Common myeloid progenitor, CD34-positive (primary cell): ENCODE measurements at regions not wholly inside any gene's neighbourhood (a gene's known extent, or its start where the extent isn't known, plus 50 kb on each side); places are given as distances from the start of the nearest gene placed in this dataset.

Experiments
- CTCF ChIA-PET: fragments of 350-600 bp; sonication (Branson Sonifier 250); formaldehyde crosslinking; loops from one replicate; lab custom pipeline; 2021; ENCODE audit warnings: antibody characterized with exemption; lab: Charles Lee
- POLR2A ChIA-PET: fragments of 350-600 bp; sonication (Branson Sonifier 250); formaldehyde crosslinking; loops from one replicate; lab custom pipeline; 2021; ENCODE audit warnings: antibody characterized with exemption; lab: Charles Lee
- DNase-seq, 3 donors: peaks; one replicate each; pipeline versions ENCODE4 v3.0.0 to v3.0.0-alpha.2; 2013
- H3K27ac ChIP-seq, 2 experiments: 1 replicate in 1 of 2; 2 replicates in 1 of 2; pipeline ENCODE4 v1.7.0; 2013; ENCODE audit warnings: inconsistent platforms in 2 of 2, low read length in 2 of 2, mild to moderate bottlenecking in 2 of 2, low read depth in 1 of 2, moderate library complexity in 1 of 2; ENCODE audit not compliant: severe bottlenecking in 2 of 2, insufficient read depth in 1 of 2, poor library complexity in 1 of 2
- H3K27me3 ChIP-seq, 5 experiments: replicated peaks in 2 of 5; 1 replicate in 3 of 5; 2 replicates in 2 of 5; pipeline versions ENCODE4 v1.6.1 to v1.7.0; 2013; ENCODE audit warnings: low read length in 4 of 5, mild to moderate bottlenecking in 2 of 5, moderate library complexity in 2 of 5, inconsistent platforms in 1 of 5; ENCODE audit not compliant: insufficient read depth in 5 of 5, control insufficient read depth in 4 of 5
- H3K36me3 ChIP-seq, 4 experiments: 1 replicate in 2 of 4; 2 replicates in 2 of 4; pipeline versions ENCODE4 v1.6.1 to v1.7.0; 2013; ENCODE audit warnings: low read length in 3 of 4, control low read depth in 1 of 4, mild to moderate bottlenecking in 1 of 4; ENCODE audit not compliant: control insufficient read depth in 4 of 4, insufficient read depth in 4 of 4
- H3K4me1 ChIP-seq, 4 experiments: 1 replicate in 3 of 4; 2 replicates in 1 of 4; pipeline versions ENCODE4 v1.6.1 to v1.7.1; 2013; ENCODE audit warnings: low read length in 3 of 4, mild to moderate bottlenecking in 3 of 4, control low read depth in 1 of 4, inconsistent platforms in 1 of 4, moderate library complexity in 1 of 4; ENCODE audit not compliant: control insufficient read depth in 4 of 4, insufficient read depth in 4 of 4; ENCODE audit errors: control extremely low read depth in 1 of 4
- H3K4me3 ChIP-seq, 7 experiments: 1 replicate in 4 of 7; 2 replicates in 3 of 7; pipeline versions ENCODE4 v1.5.1 to v1.7.0; 2013; ENCODE audit warnings: mild to moderate bottlenecking in 7 of 7, low read length in 6 of 7, moderate library complexity in 6 of 7, inconsistent platforms in 2 of 7, low read depth in 2 of 7, control low read depth in 1 of 7; ENCODE audit not compliant: insufficient read depth in 4 of 7, control insufficient read depth in 1 of 7; ENCODE audit errors: extremely low read depth in 1 of 7
- H3K9me3 ChIP-seq, 5 experiments: 1 replicate in 4 of 5; 2 replicates in 1 of 5; pipeline versions ENCODE4 v1.6.1 to v1.7.1; 2013; ENCODE audit warnings: low read length in 4 of 5, mild to moderate bottlenecking in 2 of 5, inconsistent platforms in 1 of 5, low read depth in 1 of 5, moderate library complexity in 1 of 5; ENCODE audit not compliant: control insufficient read depth in 4 of 5, insufficient read depth in 2 of 5; ENCODE audit errors: control extremely low read depth in 1 of 5
- WGBS: methylation state at CpG from one replicate; pipeline ENCODE4 v1.1.5; 2013; ENCODE audit not compliant: insufficient coverage; 5-methylcytosine and 5-hydroxymethylcytosine counted together

- POLR2A ChIA-PET = no interaction called here
- no peaks in the 10 kb centered on the region for H3K36me3 ChIP-seq
- H3K27me3 ChIP-seq = peaks cover 0 to 2% (median 0%) of the 10 kb centered on the region in 5 experiments
- H3K4me3 ChIP-seq = no peak overlapping the region
- WGBS = 100% methylated on average over 2 of the region's 2 CpGs
- H3K27ac ChIP-seq = no peak overlapping the region
- no peaks in the 10 kb centered on the region for H3K4me1 ChIP-seq
- H3K9me3 ChIP-seq = no peaks in the 10 kb centered on the region
- DNase-seq = peak in 2 of 3 donors; percentile 13 to 20
- CTCF ChIA-PET = no interaction called here
These were observed 71.7 kb upstream of the MAP3K4 start for GRCh38 chr6:160919723-160920440.

- no peaks in the 10 kb centered on the region for H3K4me1 ChIP-seq
- ChIA-PET CTCF (interaction anchor here (2.1 kb wide), 1 partner anchor 9 kb away, joined by 8 read pairs; no protein-coding TSS in a partner anchor), POLR2A (no interaction called here)
- WGBS = 96% methylated on average over 3 of the region's 3 CpGs
- DNase-seq = no peak
- H3K27me3 ChIP-seq = peaks cover 0 to 2% (median under 1%) of the 10 kb centered on the region in 5 experiments
- H3K4me3 ChIP-seq = no peak overlapping the region
- H3K36me3 ChIP-seq = no peaks in the 10 kb centered on the region
- no peaks in the 10 kb centered on the region for H3K9me3 ChIP-seq
- no peak overlapping the region for H3K27ac ChIP-seq
These were observed 70.5 kb upstream of the MAP3K4 start for GRCh38 chr6:160921095-160921494.

- CTCF ChIA-PET = interaction anchor here (0.6 to 9.7 kb wide), 2 partner anchors 255 to 447 kb away, joined by 4 to 139 read pairs; no protein-coding TSS in a partner anchor
These were observed 65.0 kb upstream of the MAP3K4 start for GRCh38 chr6:160926281-160927276.

GRCh38 chr6:160927416-160927815, 64.2 kb upstream of the MAP3K4 start:
- Histone ChIP-seq H3K27ac (no peak overlapping the region), H3K4me3 (no peak overlapping the region), H3K36me3 (no peaks in the 10 kb centered on the region), H3K9me3 (no peaks in the 10 kb centered on the region), H3K27me3 (peaks cover 2 to 39% (median 12%) of the 10 kb centered on the region in 5 experiments), H3K4me1 (peaks cover 0 to 7% (median 4%) of the 10 kb centered on the region in 4 experiments)
- no peak for DNase-seq
- WGBS = 100% methylated on average over 2 of the region's 2 CpGs
- ChIA-PET POLR2A (no interaction called here), CTCF (interaction anchor here (9.7 kb wide), 1 partner anchor 446 kb away, joined by 139 read pairs; no protein-coding TSS in a partner anchor)

More at GRCh38 chr6:160926281-160927276, 65.0 kb upstream of the MAP3K4 start:
- no peaks in the 10 kb centered on the region for H3K36me3 ChIP-seq
- POLR2A ChIA-PET = no interaction called here
- no peaks in the 10 kb centered on the region for H3K9me3 ChIP-seq
- H3K4me3 ChIP-seq = no peak overlapping the region
- no peak for DNase-seq
- H3K4me1 ChIP-seq = peaks cover 0 to 7% (median 4%) of the 10 kb centered on the region in 4 experiments
- 97% methylated on average over 22 of the region's 29 CpGs for whole genome bisulfite sequencing
- no peak overlapping the region for H3K27ac ChIP-seq
- H3K27me3 ChIP-seq = peaks cover 2 to 34% (median 12%) of the 10 kb centered on the region in 5 experiments

GRCh38 chr6:160929361-160929760, 62.2 kb upstream of the MAP3K4 start:
- H3K4me1 ChIP-seq = peaks cover 0 to 7% (median 4%) of the 10 kb centered on the region in 4 experiments
- no peak overlapping the region for H3K4me3 ChIP-seq
- no peaks in the 10 kb centered on the region for H3K36me3 ChIP-seq
- CTCF ChIA-PET = interaction anchor here (1.5 to 9.7 kb wide), 4 partner anchors 8 to 450 kb away, joined by 4 to 139 read pairs (median 8); no protein-coding TSS in a partner anchor
- no peak overlapping the region for H3K27ac ChIP-seq
- H3K27me3 ChIP-seq = peaks cover 2 to 48% (median 15%) of the 10 kb centered on the region in 5 experiments
- WGBS = 88% methylated on average over 1 of the region's 3 CpGs
- DNase-seq = no peak
- POLR2A ChIA-PET = no interaction called here
- no peaks in the 10 kb centered on the region for H3K9me3 ChIP-seq

- 90% methylated on average over 2 of the region's 3 CpGs for WGBS
- Histone ChIP-seq H3K36me3 (no peaks in the 10 kb centered on the region), H3K4me3 (no peak overlapping the region), H3K27ac (no peak overlapping the region), H3K9me3 (no peaks in the 10 kb centered on the region), H3K4me1 (peaks cover 0 to 7% (median 4%) of the 10 kb centered on the region in 4 experiments), H3K27me3 (peaks cover 2 to 50% (median 15%) of the 10 kb centered on the region in 5 experiments)
- no peak for DNase-seq
- ChIA-PET CTCF (interaction anchor here (1.4 to 9.7 kb wide), 9 partner anchors 8 to 450 kb away, joined by 3 to 139 read pairs (median 5); no protein-coding TSS in a partner anchor), POLR2A (no interaction called here)
These were observed 61.7 kb upstream of the MAP3K4 start for GRCh38 chr6:160929831-160930230.
